Mucosa of descending colon (tissue), 3 donors: ENCODE measurements at regions not wholly inside any gene's neighbourhood (a gene's known extent, or its start where the extent isn't known, plus 50 kb on each side); places are given as distances from the start of the nearest gene placed in this dataset.

ENCODE experiments used
- ATAC-seq: fragments of 200-7000 bp; cut with Tn5 transposase; one replicate; pipeline ENCODE4 v1.9.1; 2020; ENCODE audit warnings: mild to moderate bottlenecking, moderate library complexity
- DNase-seq, 3 donors: peaks; one replicate each; pipeline ENCODE4 v3.0.0-alpha.2; 2020
- H3K36me3 ChIP-seq: fragments of 200-600 bp; one replicate; pipeline ENCODE4 v1.8.0; 2021; ENCODE audit warnings: low read depth, mild to moderate bottlenecking
- H3K4me1 ChIP-seq: fragments of 200-600 bp; one replicate; pipeline ENCODE4 v1.8.0; 2021; ENCODE audit warnings: low read depth, mild to moderate bottlenecking
- H3K4me3 ChIP-seq: fragments of 200-600 bp; one replicate; pipeline ENCODE4 v1.8.0; 2021; ENCODE audit warnings: mild to moderate bottlenecking
- H3K9me3 ChIP-seq: fragments of 200-600 bp; one replicate; pipeline ENCODE4 v1.8.0; 2021; ENCODE audit warnings: mild to moderate bottlenecking
- CTCF ChIP-seq: fragments of 200-600 bp; IDR thresholded peaks from one replicate; pipeline ENCODE4 v1.8.0; 2022; ENCODE audit warnings: antibody characterized with exemption, mild to moderate bottlenecking
- intact Hi-C, 2 donors: fragments of 100-400 bp; cut with DNase I in 1 of 2; cut with micrococcal nuclease in 1 of 2; formaldehyde crosslinking; loops; one replicate each; pipeline versions ENCODE4 v1.11.0 to v1.11.1; 2022; cut with DNase I, micrococcal nuclease
- donor health status: DM: no; HTN: no; CAD: no; lungs with moderate emphysema.
- donor health status: DM: no; HTN: no; CAD: no.
- donor health status: DM: no; HTN: yes; CAD: no.

- intact Hi-C loops, result no loop called here
- Histone ChIP-seq H3K36me3 (no peaks in the 10 kb centered on the region), H3K4me3 (no peak overlapping the region), H3K4me1 (no peaks in the 10 kb centered on the region), H3K9me3 (no peaks in the 10 kb centered on the region)
- ATAC-seq (no peak), DNase-seq (no peak)
- TF ChIP-seq CTCF, result no peak
These were observed 150.8 kb upstream of the ADCY2 start for GRCh38 chr5:7245121-7245651.

- intact Hi-C loops, result no loop called here
- DNase-seq (no peak), ATAC-seq (no peak)
- Histone ChIP-seq H3K9me3 (no peaks in the 10 kb centered on the region), H3K4me1 (no peaks in the 10 kb centered on the region), H3K4me3 (no peak overlapping the region), H3K36me3 (no peaks in the 10 kb centered on the region)
- no peak for TF ChIP-seq CTCF
These were observed 149.7 kb upstream of the ADCY2 start for GRCh38 chr5:7246287-7246686.

GRCh38 chr5:7250004-7250403, 145.9 kb upstream of the ADCY2 start:
- no peak for ATAC-seq
- no peak for DNase-seq
- intact Hi-C loops, result no loop called here
- no peaks in the 10 kb centered on the region for H3K36me3 ChIP-seq
- no peak overlapping the region for H3K4me3 ChIP-seq
- no peaks in the 10 kb centered on the region for H3K4me1 ChIP-seq
- H3K9me3 ChIP-seq, result no peaks in the 10 kb centered on the region
- no peak for TF ChIP-seq CTCF

- DNase-seq, result no peak
- Histone ChIP-seq H3K36me3 (no peaks in the 10 kb centered on the region), H3K9me3 (no peaks in the 10 kb centered on the region), H3K4me3 (no peak overlapping the region), H3K4me1 (no peaks in the 10 kb centered on the region)
- intact Hi-C loops, result no loop called here
- no peak for TF ChIP-seq CTCF
- ATAC-seq, result no peak
These were observed 145.3 kb upstream of the ADCY2 start for GRCh38 chr5:7250611-7251010.

- no peak for TF ChIP-seq CTCF
- intact Hi-C loops, result no loop called here
- Histone ChIP-seq H3K4me3 (no peak overlapping the region), H3K9me3 (no peaks in the 10 kb centered on the region), H3K4me1 (no peaks in the 10 kb centered on the region), H3K36me3 (no peaks in the 10 kb centered on the region)
- DNase-seq (no peak), ATAC-seq (no peak)
These were observed 144.8 kb upstream of the ADCY2 start for GRCh38 chr5:7251132-7251531.

- TF ChIP-seq CTCF, result peak; percentile 13
- DNase-seq (peak in 1 of 3 donors; percentile 58), ATAC-seq (peak; percentile 63)
- Histone ChIP-seq H3K9me3 (no peaks in the 10 kb centered on the region), H3K36me3 (no peaks in the 10 kb centered on the region), H3K4me1 (no peaks in the 10 kb centered on the region), H3K4me3 (no peak overlapping the region)
- intact Hi-C loops, result no loop called here
These were observed 134.9 kb upstream of the ADCY2 start for GRCh38 chr5:7261049-7261448.
